ENCODE measurements at regions not wholly inside any gene's neighbourhood (a gene's known extent, or its start where the extent isn't known, plus 50 kb on each side); places are given as distances from the start of the nearest gene placed in this dataset.

GRCh38 chr7:66549466-66549865 lies 79.2 kb upstream of the KCTD7 start (continued):
- no peak for TF ChIP-seq ZNF462 (CRISPR knock-in tag; IDR thresholded peaks at IDR 0.05)

GRCh38 chr7:66553001-66553400 lies 75.7 kb upstream of the KCTD7 start:
- H3F3A ChIP-seq (replicated peaks; ENCODE audit: low read depth), result no peaks in the 10 kb centered on the region
- ATAC-seq (no peak), DNase-seq (ENCODE audit: low spot score) (no peak)
- H3K9me2 ChIP-seq (ENCODE audit: insufficient read depth), result no peaks in the 10 kb centered on the region
- no peaks in the 10 kb centered on the region for H3K27me3 ChIP-seq (ENCODE audit: insufficient read depth)
- no peaks in the 10 kb centered on the region for H3K79me2 ChIP-seq (replicated peaks; ENCODE audit: insufficient read depth)
- no peak overlapping the region for H3K4me2 ChIP-seq
- no peak overlapping the region for H3K27ac ChIP-seq (ENCODE audit: low read depth)
- H2AFZ ChIP-seq, result no peak overlapping the region
- Mint-ChIP-seq H3K4me1 (0 out of 3 replicates have a peak, but pooled peaks cover 2% of the 10 kb centered on the region), H3K9me3 (no peaks in the 10 kb centered on the region), H3K27ac (no peak overlapping the region), H3K4me3 (no peak overlapping the region), H3K36me3 (ENCODE audit: low read depth) (peaks cover 56% of the 10 kb centered on the region), H3K27me3 (ENCODE audit: insufficient read depth, low read depth, poor library complexity) (peaks cover 9% of the 10 kb centered on the region)
- H3K36me3 ChIP-seq (ENCODE audit: insufficient read depth), result peaks cover 16% of the 10 kb centered on the region
- peaks cover 5% of the 10 kb centered on the region; the same call in 1 of the 2 replicates for H4K20me1 ChIP-seq (replicated peaks; ENCODE audit: insufficient read depth)
- no peak overlapping the region for H3K4me3 ChIP-seq
- no peaks in the 10 kb centered on the region; the same call in 1 of the 2 replicates for H3K4me1 ChIP-seq (ENCODE audit: insufficient read depth)
- no peak for TF ChIP-seq REST (IDR thresholded peaks at IDR 0.05; ENCODE audit: unreplicated experiment)
- no peak for TF ChIP-seq ZNF114 (CRISPR knock-in tag; IDR thresholded peaks at IDR 0.05)
- no peak for TF ChIP-seq CREB1 (CRISPR knock-in tag; IDR thresholded peaks at IDR 0.05; ENCODE audit: low read depth)
- TF ChIP-seq JUNB (IDR thresholded peaks at IDR 0.05; ENCODE audit: unreplicated experiment), result no peak
- no peak for TF ChIP-seq EZH2 (IDR thresholded peaks at IDR 0.05; ENCODE audit: low read depth, unreplicated experiment)
- no peak for TF ChIP-seq ZNF462 (CRISPR knock-in tag; IDR thresholded peaks at IDR 0.05)
